ENCODE measurements at regions not wholly inside any gene's neighbourhood (a gene's known extent, or its start where the extent isn't known, plus 50 kb on each side); places are given as distances from the start of the nearest gene placed in this dataset.

GRCh38 chr9:96038271-96038670 lies 162.8 kb downstream of the ERCC6L2 start:
- DNase-seq (ENCODE audit: low read depth) = no peak

GRCh38 chr9:96034553-96035122 lies 159.1 kb downstream of the ERCC6L2 start:
- DNase-seq (ENCODE audit: low read depth) = no peak

- DNase-seq (ENCODE audit: low read depth) = no peak
Observed at GRCh38 chr9:96033896-96034295, 158.4 kb downstream of the ERCC6L2 start.

GRCh38 chr9:96031916-96032534 lies 156.5 kb downstream of the ERCC6L2 start:
- DNase-seq (ENCODE audit: low read depth) = no peak

- no peak for DNase-seq (ENCODE audit: low read depth)
Observed at GRCh38 chr9:96031366-96031824, 155.9 kb downstream of the ERCC6L2 start.

- DNase-seq (ENCODE audit: low read depth) = no peak
Observed at GRCh38 chr9:96029722-96030530, 154.4 kb downstream of the ERCC6L2 start.

GRCh38 chr9:96027251-96028131 lies 152.0 kb downstream of the ERCC6L2 start:
- no peak for DNase-seq (ENCODE audit: low read depth)

GRCh38 chr9:96026655-96027213 lies 151.2 kb downstream of the ERCC6L2 start:
- DNase-seq (ENCODE audit: low read depth) = no peak

- DNase-seq (ENCODE audit: low read depth) = no peak
Observed at GRCh38 chr9:96025995-96026602, 150.6 kb downstream of the ERCC6L2 start.

- no peak for DNase-seq (ENCODE audit: low read depth)
Observed at GRCh38 chr9:96023486-96023885, 148.0 kb downstream of the ERCC6L2 start.

- DNase-seq (ENCODE audit: low read depth) = no peak
Observed at GRCh38 chr9:96022445-96023051, 147.1 kb downstream of the ERCC6L2 start.

- DNase-seq (ENCODE audit: low read depth) = no peak
Observed at GRCh38 chr9:96021551-96022444, 146.3 kb downstream of the ERCC6L2 start.

- DNase-seq (ENCODE audit: low read depth) = no peak
Observed at GRCh38 chr9:96020792-96021550, 145.5 kb downstream of the ERCC6L2 start.

GRCh38 chr9:96020300-96020791 lies 144.9 kb downstream of the ERCC6L2 start:
- no peak for DNase-seq (ENCODE audit: low read depth)

Data from amniotic epithelial cell (primary cell).